Lower leg skin (tissue), 4 donors: ENCODE measurements at regions not wholly inside any gene's neighbourhood (a gene's known extent, or its start where the extent isn't known, plus 50 kb on each side); places are given as distances from the start of the nearest gene placed in this dataset.

ENCODE experiments used
- DNase-seq, 2 donors: peaks; one replicate each; pipeline ENCODE4 v3.0.0-alpha.2; 2019; ENCODE audit warnings: low spot score in 2 of 2
- H3K4me3 ChIP-seq: fragments of 200-600 bp; sonication (generic); 2 replicates; pipeline ENCODE4 v1.5.1; 2017; ENCODE audit warnings: mild to moderate bottlenecking, low read depth; ENCODE audit not compliant: poor library complexity, severe bottlenecking
- POLR2A ChIP-seq, 2 donors: fragments of 450-650 bp; IDR thresholded peaks; one replicate each; pipeline ENCODE4 v1.6.1; 2016 to 2017; ENCODE audit warnings: antibody characterized with exemption in 2 of 2, mild to moderate bottlenecking in 1 of 2, moderate library complexity in 1 of 2
- WGBS, 2 donors: methylation state at CpG; one replicate each; pipeline ENCODE4 v1.1.5; 2018; 5-methylcytosine and 5-hydroxymethylcytosine counted together
- intact Hi-C: fragments of 100-400 bp; cut with DNase I; formaldehyde crosslinking; loops from one replicate; pipeline ENCODE4 v1.15.0; 2023; ENCODE audit warnings: low total_unique reads
- TF ChIP-seq, protein P1 (sequence below), 3 donors: fragments of 450-650 bp; IDR thresholded peaks; one replicate each; pipeline ENCODE4 v1.5.1; 2016; ENCODE audit warnings: antibody characterized with exemption in 3 of 3, mild to moderate bottlenecking in 3 of 3, moderate library complexity in 2 of 3

DNA sequence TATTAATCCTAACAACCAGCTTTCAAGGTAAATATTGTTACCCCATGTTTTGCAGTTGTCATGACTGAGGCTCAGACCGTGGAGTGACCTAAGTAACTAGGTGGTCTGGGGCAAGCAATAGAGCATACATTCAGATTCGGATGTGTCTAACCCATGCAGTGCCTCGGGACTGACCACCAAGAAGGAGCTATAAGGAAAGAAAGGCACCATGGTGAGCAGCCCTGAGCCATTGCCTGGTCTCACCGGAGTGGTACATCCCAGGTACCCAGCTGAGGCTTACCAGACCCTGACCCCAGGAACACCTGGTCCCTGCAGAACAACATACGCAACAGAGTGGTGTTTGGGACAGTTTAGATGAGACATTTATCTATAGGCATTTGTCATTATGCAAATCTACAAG lies 175.5 kb upstream of the ZMIZ1 start:
- no peak overlapping the region for H3K4me3 ChIP-seq
- TF ChIP-seq, protein P1, sequence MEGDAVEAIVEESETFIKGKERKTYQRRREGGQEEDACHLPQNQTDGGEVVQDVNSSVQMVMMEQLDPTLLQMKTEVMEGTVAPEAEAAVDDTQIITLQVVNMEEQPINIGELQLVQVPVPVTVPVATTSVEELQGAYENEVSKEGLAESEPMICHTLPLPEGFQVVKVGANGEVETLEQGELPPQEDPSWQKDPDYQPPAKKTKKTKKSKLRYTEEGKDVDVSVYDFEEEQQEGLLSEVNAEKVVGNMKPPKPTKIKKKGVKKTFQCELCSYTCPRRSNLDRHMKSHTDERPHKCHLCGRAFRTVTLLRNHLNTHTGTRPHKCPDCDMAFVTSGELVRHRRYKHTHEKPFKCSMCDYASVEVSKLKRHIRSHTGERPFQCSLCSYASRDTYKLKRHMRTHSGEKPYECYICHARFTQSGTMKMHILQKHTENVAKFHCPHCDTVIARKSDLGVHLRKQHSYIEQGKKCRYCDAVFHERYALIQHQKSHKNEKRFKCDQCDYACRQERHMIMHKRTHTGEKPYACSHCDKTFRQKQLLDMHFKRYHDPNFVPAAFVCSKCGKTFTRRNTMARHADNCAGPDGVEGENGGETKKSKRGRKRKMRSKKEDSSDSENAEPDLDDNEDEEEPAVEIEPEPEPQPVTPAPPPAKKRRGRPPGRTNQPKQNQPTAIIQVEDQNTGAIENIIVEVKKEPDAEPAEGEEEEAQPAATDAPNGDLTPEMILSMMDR (IDR thresholded peaks at IDR 0.05), result no peak
- no peak for TF ChIP-seq POLR2A (IDR thresholded peaks at IDR 0.05)
- DNase-seq, result peak; percentile 6 to 28
- intact Hi-C loops, result no loop called here
- 77 to 94% methylated on average over 5 of the region's 5 CpGs for WGBS, 2 donors

DNA sequence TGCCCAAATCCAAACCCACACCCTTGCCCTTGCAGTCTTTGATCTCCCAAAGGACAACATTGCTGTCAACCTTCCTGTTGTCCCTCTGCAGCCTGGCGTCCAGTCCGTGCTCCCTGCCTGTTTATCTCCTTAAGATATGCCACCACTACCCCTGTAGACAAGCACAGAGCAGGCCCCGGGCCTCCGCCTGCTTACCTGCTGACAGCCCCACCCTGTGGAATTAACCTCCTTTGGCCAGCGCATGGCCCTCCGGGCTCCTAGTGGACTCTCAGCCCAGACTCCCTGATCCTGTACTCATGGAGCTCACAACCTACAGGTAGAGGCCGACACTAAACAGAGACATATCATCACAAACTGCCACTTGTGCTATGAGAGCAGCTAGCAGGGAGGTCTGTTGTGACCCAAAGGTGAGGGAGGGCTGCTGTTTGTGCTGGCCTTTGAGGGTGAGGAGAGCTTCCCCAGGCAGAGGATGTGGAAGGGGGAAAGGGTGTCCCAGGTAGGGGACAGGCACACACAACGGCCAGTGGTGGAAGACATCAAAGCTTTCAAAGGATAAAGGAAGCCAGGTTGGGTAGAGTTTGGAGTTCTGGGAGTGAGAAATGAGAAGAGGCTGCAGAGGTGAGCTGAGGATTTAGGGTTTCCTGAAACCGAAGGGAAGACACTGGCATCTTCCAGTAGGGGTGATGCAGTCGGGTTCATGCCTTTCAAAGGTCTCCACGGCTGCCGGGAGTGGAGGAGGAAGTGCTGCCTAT lies 174.5 kb upstream of the ZMIZ1 start:
- DNase-seq, result peak; percentile 9 to 40
- H3K4me3 ChIP-seq, result no peak overlapping the region
- TF ChIP-seq, protein P1 (IDR thresholded peaks at IDR 0.05), result no peak
- TF ChIP-seq POLR2A (IDR thresholded peaks at IDR 0.05), result no peak
- intact Hi-C loops, result no loop called here
- WGBS, 2 donors, result 92 to 97% methylated on average over 10 to 12 of the region's 12 CpGs

DNA sequence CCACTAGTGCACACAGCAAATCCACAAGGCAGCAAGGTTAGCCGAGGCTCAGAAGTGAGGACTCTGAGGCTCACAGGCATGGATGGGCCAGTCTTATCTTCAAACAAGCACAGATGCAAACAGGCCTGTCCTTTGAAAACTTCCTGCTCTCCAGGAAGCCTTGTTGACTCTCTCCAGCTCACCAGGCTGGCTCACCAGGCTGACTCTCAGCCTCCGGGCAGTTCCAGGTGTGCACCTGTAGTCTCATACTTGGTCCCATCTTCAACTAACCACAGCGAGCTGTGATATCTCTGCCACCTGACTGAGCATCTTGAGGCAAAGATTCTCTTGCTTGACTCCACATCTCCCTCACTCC lies 173.9 kb upstream of the ZMIZ1 start:
- peak; percentile 8 to 50 for DNase-seq
- H3K4me3 ChIP-seq, result no peak overlapping the region
- intact Hi-C loops, result no loop called here
- WGBS, 2 donors, result 95% methylated on average over 3 of the region's 3 CpGs
- TF ChIP-seq POLR2A (IDR thresholded peaks at IDR 0.05), result no peak
- TF ChIP-seq, protein P1 (IDR thresholded peaks at IDR 0.05), result no peak

DNA sequence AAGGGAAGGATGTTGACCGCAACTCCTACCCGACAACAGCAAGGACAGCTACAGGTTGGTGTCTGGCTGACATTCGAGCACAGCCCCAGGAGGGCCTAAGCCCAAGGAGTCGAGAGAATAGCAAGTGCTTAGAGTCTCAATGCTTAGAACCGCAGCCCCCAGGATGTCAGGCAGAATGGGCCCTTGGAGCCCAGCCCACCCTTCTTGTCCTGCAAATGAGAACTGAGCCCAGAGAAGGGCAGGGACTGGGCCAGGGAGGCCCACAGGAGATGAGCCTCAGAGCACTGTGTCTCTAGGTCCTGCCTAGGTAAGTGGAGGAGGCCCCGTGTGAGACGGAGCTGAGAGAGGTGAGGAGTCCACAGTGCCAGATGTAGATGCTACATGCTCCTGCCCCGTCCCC lies 173.3 kb upstream of the ZMIZ1 start:
- 89 to 95% methylated on average over 8 of the region's 8 CpGs for WGBS, 2 donors
- DNase-seq, result peak; percentile 11 to 74
- intact Hi-C loops, result no loop called here

DNA sequence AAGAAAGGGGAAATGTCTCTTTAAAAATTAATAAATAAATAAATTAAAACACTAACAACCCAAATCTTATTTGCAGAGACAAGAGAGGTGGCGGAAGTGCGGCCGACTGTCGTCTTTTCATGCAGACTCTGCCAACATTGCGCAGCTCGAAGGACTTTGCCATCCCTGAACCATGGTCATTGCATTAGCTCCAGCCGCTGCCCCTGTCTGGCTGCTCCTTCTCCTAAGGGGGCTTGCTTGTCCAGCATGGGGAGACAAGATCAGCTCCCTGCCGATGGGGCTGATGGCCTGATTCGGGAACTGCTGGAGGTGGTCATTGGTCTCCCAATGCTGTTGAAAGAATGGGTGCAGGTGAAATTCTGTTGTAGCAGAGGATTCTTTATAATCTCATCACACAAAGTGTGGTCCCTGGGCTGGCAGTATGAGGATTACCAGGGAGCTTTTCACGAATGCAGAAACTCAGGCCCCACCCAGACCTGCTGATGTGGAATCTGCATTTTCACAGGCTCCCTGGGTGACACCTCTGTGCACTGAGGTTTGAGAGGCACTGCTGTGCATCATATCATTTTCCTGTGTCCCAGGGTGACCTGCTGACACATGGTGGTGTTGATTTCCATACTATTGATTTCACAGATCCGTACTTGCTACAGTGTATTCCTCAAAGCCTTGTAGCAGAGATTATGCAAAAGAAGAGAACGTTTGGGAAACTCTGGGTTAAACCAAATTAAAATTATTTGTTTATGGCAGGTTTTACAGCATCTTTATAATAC lies 172.4 kb upstream of the ZMIZ1 start:
- WGBS, 2 donors, result 87 to 89% methylated on average over 12 of the region's 12 CpGs
- H3K4me3 ChIP-seq, result no peak overlapping the region
- TF ChIP-seq POLR2A (IDR thresholded peaks at IDR 0.05), result no peak
- TF ChIP-seq, protein P1 (IDR thresholded peaks at IDR 0.05), result no peak
- intact Hi-C loops, result no loop called here
- peak; percentile 11 to 72 for DNase-seq

More for the DNA sequence above, 173.3 kb upstream of the ZMIZ1 start:
- TF ChIP-seq, protein P1 (IDR thresholded peaks at IDR 0.05), result no peak
- TF ChIP-seq POLR2A (IDR thresholded peaks at IDR 0.05), result no peak
- H3K4me3 ChIP-seq, result no peak overlapping the region
